HCT116 (cell line): ENCODE measurements at regions not wholly inside any gene's neighbourhood (a gene's known extent, or its start where the extent isn't known, plus 50 kb on each side); places are given as distances from the start of the nearest gene placed in this dataset.
"Not testable (repeated sequence)": the region's sequence is repeated elsewhere in the genome, so short reads cannot be mapped to it uniquely, and the experiment has no call there.

Experiments used
- ATAC-seq: fragments of 200-7000 bp; cut with Tn5 transposase; 2 replicates; pipeline ENCODE4 v1.9.1; 2020; ENCODE audit warnings: mild to moderate bottlenecking, moderate library complexity
- BruUV-seq: library from RNA; stranded (reverse); fragments of 400-500 nt; replicated peaks from 2 replicates; lab custom pipeline; 2021; lab: Mats Ljungman, UMichigan
- CTCF ChIA-PET: fragments of 300-600 bp; sonication (Branson Sonifier 250); formaldehyde crosslinking; loops from one replicate; lab custom pipeline; 2021; ENCODE audit warnings: antibody characterized with exemption; lab: Charles Lee
- POLR2A ChIA-PET: fragments of 300-600, 350-600 bp; sonication (Branson Sonifier 250); formaldehyde crosslinking; loops from one replicate; lab custom pipeline; 2021; ENCODE audit warnings: antibody characterized with exemption; lab: Charles Lee
- RAD21 ChIA-PET, 2 experiments: fragments of 300-600 bp; sonication (Branson Sonifier 250); formaldehyde crosslinking; loops; one replicate each; lab custom pipeline; 2023; ENCODE audit warnings: low total read pairs in 2 of 2; ENCODE audit not compliant: uncharacterized antibody in 2 of 2, unreplicated experiment in 2 of 2, low non-redundant PET in 1 of 2; lab: Charles Lee
- DNase-seq: peaks from one replicate; pipeline ENCODE4 v3.0.0-alpha.2; 2010; ENCODE audit warnings: low read depth, low spot score
- H2AFZ ChIP-seq: fragments of 200-600 bp; shearing (Covaris generic), sonication (generic); 2 replicates; pipeline ENCODE4 v1.6.1; 2017; ENCODE audit warnings: low read depth, mixed run types, mixed read lengths, antibody characterized with exemption, low read length; ENCODE audit not compliant: poor library complexity, severe bottlenecking
- H3K27ac ChIP-seq: 2 replicates; pipeline ENCODE4 v1.5.1; 2012; ENCODE audit warnings: low read depth, low read length
- H3K27me3 ChIP-seq: fragments of 200-600 bp; sonication (generic); 2 replicates; pipeline ENCODE4 v1.6.1; 2016; ENCODE audit warnings: mixed run types, low read length, mixed read lengths; ENCODE audit not compliant: insufficient read depth
- H3K36me3 ChIP-seq, 2 experiments: fragments of 200-500 bp in 1 of 2; fragments of 200-600 bp in 1 of 2; sonication (Bioruptor generic) in 1 of 2; sonication (generic) in 1 of 2; 2 replicates each; pipeline versions ENCODE4 v1.5.1 to v1.6.1; 2014 to 2016; ENCODE audit warnings: low read length in 2 of 2, inconsistent platforms in 1 of 2, mixed read lengths in 1 of 2, mixed run types in 1 of 2; ENCODE audit not compliant: insufficient read depth in 2 of 2, control insufficient read depth in 1 of 2
- H3K4me1 ChIP-seq, 2 experiments: fragments of 200-600 bp in 1 of 2; sonication (generic) in 1 of 2; 2 replicates each; pipeline versions ENCODE4 v1.5.1 to v1.6.1; 2012 to 2017; ENCODE audit warnings: low read length in 2 of 2, inconsistent platforms in 1 of 2, mild to moderate bottlenecking in 1 of 2, mixed read lengths in 1 of 2, mixed run types in 1 of 2, moderate library complexity in 1 of 2; ENCODE audit not compliant: insufficient read depth in 2 of 2, control insufficient read depth in 1 of 2
- H3K4me2 ChIP-seq: fragments of 200-600 bp; sonication (generic); 2 replicates; pipeline ENCODE4 v1.6.1; 2017; ENCODE audit warnings: mixed run types, low read length, mixed read lengths
- H3K4me3 ChIP-seq, 2 experiments: fragments of 200-600 bp in 1 of 2; sonication (generic) in 1 of 2; replicated peaks in 1 of 2; 2 replicates each; pipeline ENCODE4 v1.5.1; 2011 to 2016; ENCODE audit warnings: low read length in 2 of 2, control low read depth in 1 of 2, low read depth in 1 of 2, mild to moderate bottlenecking in 1 of 2, mixed read lengths in 1 of 2, mixed run types in 1 of 2
- H3K79me2 ChIP-seq: fragments of 200-600 bp; sonication (generic); 2 replicates; pipeline ENCODE4 v1.6.1; 2017; ENCODE audit warnings: mild to moderate bottlenecking, mixed run types, low read length, moderate library complexity, mixed read lengths; ENCODE audit not compliant: insufficient read depth
- H3K9ac ChIP-seq: fragments of 200-600 bp; sonication (generic); 2 replicates; pipeline ENCODE4 v1.6.1; 2016; ENCODE audit warnings: low read length, mixed read lengths
- H3K9me2 ChIP-seq: fragments of 200-600 bp; sonication (generic), shearing (Covaris generic); 2 replicates; pipeline ENCODE4 v1.6.1; 2017; ENCODE audit warnings: mixed run types, mild to moderate bottlenecking, moderate library complexity; ENCODE audit not compliant: insufficient read depth
- H3K9me3 ChIP-seq, 2 experiments: fragments of 200-500 bp in 1 of 2; fragments of 200-600 bp in 1 of 2; sonication (Bioruptor generic) in 1 of 2; sonication (generic) in 1 of 2; 2 replicates each; pipeline ENCODE4 v1.6.1; 2014 to 2017; ENCODE audit warnings: low read length in 2 of 2, mixed read lengths in 2 of 2, inconsistent platforms in 1 of 2, low read depth in 1 of 2, mild to moderate bottlenecking in 1 of 2, mixed run types in 1 of 2, moderate library complexity in 1 of 2; ENCODE audit not compliant: control insufficient read depth in 1 of 2, insufficient read depth in 1 of 2
- H4K20me1 ChIP-seq: fragments of 200-600 bp; sonication (generic), shearing (Covaris generic); 2 replicates; pipeline ENCODE4 v1.6.1; 2017; ENCODE audit warnings: mixed run types, mild to moderate bottlenecking, moderate library complexity; ENCODE audit not compliant: insufficient read depth
- ELF1 ChIP-seq: IDR thresholded peaks from 2 replicates; pipeline ENCODE4 v1.6.1; 2012; ENCODE audit warnings: low read depth, borderline replicate concordance
- POLR2AphosphoS5 ChIP-seq: IDR thresholded peaks from 2 replicates; pipeline ENCODE4 v1.6.1; 2011; ENCODE audit warnings: mild to moderate bottlenecking, low read depth, low read length, moderate library complexity
- TCF7L2 ChIP-seq: IDR thresholded peaks from 2 replicates; pipeline ENCODE4 v1.7.0; 2011; ENCODE audit warnings: borderline replicate concordance, inconsistent platforms; ENCODE audit not compliant: insufficient read depth, insufficient read length; ENCODE audit errors: extremely low read depth
- YY1 ChIP-seq: IDR thresholded peaks from 2 replicates; pipeline ENCODE4 v1.6.1; 2011; ENCODE audit warnings: low read length, low read depth, moderate library complexity, mild to moderate bottlenecking; ENCODE audit not compliant: insufficient replicate concordance; ENCODE audit errors: extremely low read depth
- intact Hi-C: fragments of 100-400 bp; cut with micrococcal nuclease; formaldehyde crosslinking; loops from 2 replicates; pipeline ENCODE4 v1.10.0; 2022

DNA sequence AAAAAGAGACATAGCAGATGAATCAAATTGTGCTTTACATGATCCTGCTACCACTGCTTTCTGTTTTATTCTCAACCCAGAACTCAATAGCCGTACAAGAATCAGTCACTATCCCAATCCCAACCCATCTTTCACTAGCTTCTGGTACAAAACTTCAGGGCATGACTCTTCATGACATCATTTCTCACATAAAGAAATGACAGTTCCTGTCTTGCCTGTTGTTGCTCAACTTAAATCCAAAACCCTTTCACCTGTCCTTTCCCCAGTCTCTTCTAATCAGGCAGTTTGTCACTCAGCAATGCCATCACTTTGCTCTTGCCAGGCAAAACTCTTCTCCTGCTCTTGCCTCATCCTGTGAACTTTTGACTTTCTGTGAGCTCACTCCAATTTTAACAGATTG is 962.8 kb downstream of the GALC start:
- no peak overlapping the region for H2AFZ ChIP-seq
- no peak for TF ChIP-seq YY1
- no peak for TF ChIP-seq TCF7L2
- TF ChIP-seq POLR2AphosphoS5, result no peak
- TF ChIP-seq ELF1, result no peak
- TF ChIP-seq, all 23 proteins: peak for 0
- Histone ChIP-seq H3K4me3 (no peak overlapping the region), H3K4me1 (no peaks in the 10 kb centered on the region), H3K9me2 (no peaks in the 10 kb centered on the region), H4K20me1 (no peaks in the 10 kb centered on the region; the same call in 1 of the 2 replicates), H3K79me2 (no peaks in the 10 kb centered on the region), H3K36me3 (no peaks in the 10 kb centered on the region), H3K9ac (no peak overlapping the region), H3K9me3 (peaks cover 10 to 29% of the 10 kb centered on the region in 2 experiments; a peak in 2 of 4 replicates), H3K27me3 (no peaks in the 10 kb centered on the region), H3K27ac (no peak overlapping the region), H3K4me2 (no peak overlapping the region)
- ATAC-seq, result no peak
- DNase-seq, result no peak
- ChIA-PET RAD21 (no interaction called here), CTCF (no interaction called here), POLR2A (no interaction called here)
- intact Hi-C loops, result no loop called here
- no TSS peak for BruUV-seq

DNA sequence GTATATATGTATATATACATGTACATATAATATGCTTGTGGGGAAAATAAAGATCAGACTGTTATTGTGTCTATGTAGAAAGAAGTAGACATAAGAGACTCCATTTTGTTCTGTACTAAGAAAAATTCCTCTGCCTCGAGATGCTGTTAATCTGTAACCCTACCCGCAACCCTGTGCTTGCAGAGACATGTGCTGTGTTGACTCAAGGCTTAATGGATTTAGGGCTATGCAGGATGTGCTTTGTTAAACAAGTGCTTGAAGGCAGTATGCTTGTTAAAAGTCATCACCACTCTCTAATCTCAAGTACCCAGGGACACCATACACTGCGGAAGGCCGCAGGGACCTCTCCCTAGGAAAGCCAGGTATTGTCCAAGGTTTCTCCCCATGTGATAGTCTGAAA is 972.9 kb downstream of the GALC start:
- intact Hi-C loops, H3K9ac ChIP-seq, H3K9me3 ChIP-seq, H3K27me3 ChIP-seq, H3K36me3 ChIP-seq, ATAC-seq, H3K4me3 ChIP-seq, POLR2A ChIA-PET, DNase-seq, H4K20me1 ChIP-seq, H3K27ac ChIP-seq, CTCF ChIA-PET, H3K79me2 ChIP-seq, RAD21 ChIA-PET, H3K9me2 ChIP-seq, H3K4me1 ChIP-seq, BruUV-seq, H2AFZ ChIP-seq, H3K4me2 ChIP-seq: not testable (repeated sequence)
